GM23248 (cell line): ENCODE measurements at regions not wholly inside any gene's neighbourhood (a gene's known extent, or its start where the extent isn't known, plus 50 kb on each side); places are given as distances from the start of the nearest gene placed in this dataset.

Experiments
- EZH2 ChIP-seq: fragments of 200-600 bp; sonication (generic); IDR thresholded peaks from 2 replicates; pipeline ENCODE4 v1.6.1; 2018; ENCODE audit warnings: antibody characterized with exemption, mild to moderate bottlenecking; ENCODE audit not compliant: insufficient read depth, poor library complexity, severe bottlenecking
- EZH2phosphoT487 ChIP-seq: fragments of 200-600 bp; sonication (generic); IDR thresholded peaks from 2 replicates; pipeline ENCODE4 v1.6.1; 2018; ENCODE audit warnings: antibody characterized with exemption, moderate library complexity, mild to moderate bottlenecking, low read depth; ENCODE audit not compliant: insufficient read depth

DNA sequence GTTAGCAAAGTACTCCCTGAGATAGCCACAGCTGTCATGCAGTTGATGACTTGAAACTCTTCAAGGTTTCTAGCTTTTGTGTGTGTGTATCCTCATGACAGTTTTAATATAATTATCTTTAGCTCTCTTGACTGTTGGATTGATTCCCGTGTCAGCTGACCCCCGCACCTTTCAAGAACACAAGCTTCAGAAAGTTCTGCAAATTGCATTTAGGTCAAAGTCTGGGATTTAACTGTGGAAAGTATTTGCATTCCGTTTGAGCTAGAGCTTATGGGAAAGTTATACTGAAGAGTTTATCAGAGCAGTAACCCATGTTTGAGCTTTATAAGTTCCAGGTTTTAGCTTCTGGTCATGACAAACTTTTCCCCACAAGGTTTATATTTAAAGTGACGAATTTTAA, 380.1 kb upstream of the CHRM3 start:
- TF ChIP-seq EZH2phosphoT487 (no peak), EZH2 (no peak)
